Stimulated activated CD4-positive, alpha-beta T cell treated with anti-CD3 and anti-CD28 coated beads, Interleukin-2, amount 100 ng/mL, for 24 hours (primary cell): ENCODE measurements at regions not wholly inside any gene's neighbourhood (a gene's known extent, or its start where the extent isn't known, plus 50 kb on each side); places are given as distances from the start of the nearest gene placed in this dataset.
"Not testable (repeated sequence)": the region's sequence is repeated elsewhere in the genome, so short reads cannot be mapped to it uniquely, and the experiment has no call there.

ENCODE experiments used
- DNase-seq, 2 donors: peaks; one replicate each; pipeline ENCODE4 v3.0.0-alpha.2; 2020

- DNase-seq = no peak
Measured at GRCh38 chr22:47434336-47435203, 672.1 kb downstream of the TBC1D22A start.

GRCh38 chr22:47433627-47434026 is 671.2 kb downstream of the TBC1D22A start:
- no peak for DNase-seq

- DNase-seq = no peak
Measured at GRCh38 chr22:47432683-47433082, 670.2 kb downstream of the TBC1D22A start.

- DNase-seq = no peak
Measured at GRCh38 chr22:47423861-47424820, 661.7 kb downstream of the TBC1D22A start.

- no peak for DNase-seq
Measured at GRCh38 chr22:47423266-47423665, 660.8 kb downstream of the TBC1D22A start.

- DNase-seq = no peak
Measured at GRCh38 chr22:47422736-47423135, 660.3 kb downstream of the TBC1D22A start.

GRCh38 chr22:47421846-47422245 is 659.4 kb downstream of the TBC1D22A start:
- no peak for DNase-seq

GRCh38 chr22:47420211-47420610 is 657.8 kb downstream of the TBC1D22A start:
- no peak for DNase-seq

GRCh38 chr22:47419239-47419638 is 656.8 kb downstream of the TBC1D22A start:
- no peak for DNase-seq

GRCh38 chr22:47417699-47418098 is 655.2 kb downstream of the TBC1D22A start:
- no peak for DNase-seq

GRCh38 chr22:47411006-47411405 is 648.6 kb downstream of the TBC1D22A start:
- DNase-seq = no peak

- no peak for DNase-seq
Measured at GRCh38 chr22:47409539-47410275, 647.3 kb downstream of the TBC1D22A start.

- DNase-seq = no peak
Measured at GRCh38 chr22:47408409-47408808, 646.0 kb downstream of the TBC1D22A start.

- DNase-seq = no peak
Measured at GRCh38 chr22:47407461-47408025, 645.1 kb downstream of the TBC1D22A start.

- no peak for DNase-seq
Measured at GRCh38 chr22:47406896-47407295, 644.4 kb downstream of the TBC1D22A start.

- no peak for DNase-seq
Measured at GRCh38 chr22:47406180-47406834, 643.9 kb downstream of the TBC1D22A start.

- not testable (repeated sequence) for DNase-seq
Measured at GRCh38 chr22:47405222-47405621, 642.8 kb downstream of the TBC1D22A start.

GRCh38 chr22:47402876-47403525 is 640.6 kb downstream of the TBC1D22A start:
- DNase-seq = no peak

- no peak for DNase-seq
Measured at GRCh38 chr22:47401976-47402770, 639.7 kb downstream of the TBC1D22A start.

- DNase-seq = no peak
Measured at GRCh38 chr22:47401592-47401898, 639.1 kb downstream of the TBC1D22A start.
